BE2C (cell line): ENCODE measurements at regions not wholly inside any gene's neighbourhood (a gene's known extent, or its start where the extent isn't known, plus 50 kb on each side); places are given as distances from the start of the nearest gene placed in this dataset.

Experiments used
- DNase-seq: peaks from one replicate; pipeline ENCODE4 v3.0.0-alpha.2; 2020
- H3K27me3 ChIP-seq: fragments of 250-450 bp; sonication (Bioruptor Pico); 2 replicates; pipeline ENCODE4 v1.5.1; 2020; ENCODE audit warnings: mild to moderate bottlenecking
- H3K36me3 ChIP-seq: fragments of 250-450 bp; sonication (Bioruptor Pico); 2 replicates; pipeline ENCODE4 v1.5.1; 2020; ENCODE audit warnings: mild to moderate bottlenecking
- H3K4me1 ChIP-seq: fragments of 250-450 bp; sonication (Bioruptor Pico); 2 replicates; pipeline ENCODE4 v1.5.1; 2020
- H3K4me3 ChIP-seq: 2 replicates; pipeline ENCODE4 v1.5.1; 2011; ENCODE audit warnings: low read depth, low read length
- H3K9me3 ChIP-seq: fragments of 250-450 bp; sonication (Bioruptor Pico); 2 replicates; pipeline ENCODE4 v1.5.1; 2020
- TF ChIP-seq, protein P1 (sequence below): IDR thresholded peaks from 2 replicates; pipeline ENCODE4 v1.5.1; 2012; ENCODE audit warnings: mild to moderate bottlenecking, low read depth, low read length

DNA sequence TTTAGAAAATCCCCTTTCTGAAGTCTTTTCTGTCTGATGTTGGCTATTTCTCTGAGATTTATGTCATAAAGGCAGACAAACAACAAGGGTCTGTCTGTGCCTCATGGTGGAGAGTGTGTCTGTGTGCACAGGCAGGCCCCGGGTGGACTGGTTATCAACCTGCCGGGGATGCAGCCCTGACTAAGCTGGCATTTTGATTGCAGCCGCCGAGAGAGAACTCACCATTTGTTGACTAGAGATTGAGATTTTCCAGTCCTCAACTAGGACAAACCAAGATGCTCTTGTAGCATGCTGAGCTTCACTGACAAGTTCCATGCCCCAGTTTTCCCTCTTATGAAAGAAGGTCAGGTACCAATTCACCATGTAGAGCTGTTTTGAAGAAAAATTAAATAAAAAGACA, 363.6 kb upstream of the CNR1 start:
- no peak overlapping the region for H3K4me3 ChIP-seq
- TF ChIP-seq, protein P1, sequence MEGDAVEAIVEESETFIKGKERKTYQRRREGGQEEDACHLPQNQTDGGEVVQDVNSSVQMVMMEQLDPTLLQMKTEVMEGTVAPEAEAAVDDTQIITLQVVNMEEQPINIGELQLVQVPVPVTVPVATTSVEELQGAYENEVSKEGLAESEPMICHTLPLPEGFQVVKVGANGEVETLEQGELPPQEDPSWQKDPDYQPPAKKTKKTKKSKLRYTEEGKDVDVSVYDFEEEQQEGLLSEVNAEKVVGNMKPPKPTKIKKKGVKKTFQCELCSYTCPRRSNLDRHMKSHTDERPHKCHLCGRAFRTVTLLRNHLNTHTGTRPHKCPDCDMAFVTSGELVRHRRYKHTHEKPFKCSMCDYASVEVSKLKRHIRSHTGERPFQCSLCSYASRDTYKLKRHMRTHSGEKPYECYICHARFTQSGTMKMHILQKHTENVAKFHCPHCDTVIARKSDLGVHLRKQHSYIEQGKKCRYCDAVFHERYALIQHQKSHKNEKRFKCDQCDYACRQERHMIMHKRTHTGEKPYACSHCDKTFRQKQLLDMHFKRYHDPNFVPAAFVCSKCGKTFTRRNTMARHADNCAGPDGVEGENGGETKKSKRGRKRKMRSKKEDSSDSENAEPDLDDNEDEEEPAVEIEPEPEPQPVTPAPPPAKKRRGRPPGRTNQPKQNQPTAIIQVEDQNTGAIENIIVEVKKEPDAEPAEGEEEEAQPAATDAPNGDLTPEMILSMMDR: no peak
- H3K4me1 ChIP-seq: no peaks in the 10 kb centered on the region
- no peaks in the 10 kb centered on the region for H3K36me3 ChIP-seq
- H3K27me3 ChIP-seq: no peaks in the 10 kb centered on the region; the same call in 1 of the 2 replicates
- DNase-seq: no peak
- no peaks in the 10 kb centered on the region for H3K9me3 ChIP-seq

DNA sequence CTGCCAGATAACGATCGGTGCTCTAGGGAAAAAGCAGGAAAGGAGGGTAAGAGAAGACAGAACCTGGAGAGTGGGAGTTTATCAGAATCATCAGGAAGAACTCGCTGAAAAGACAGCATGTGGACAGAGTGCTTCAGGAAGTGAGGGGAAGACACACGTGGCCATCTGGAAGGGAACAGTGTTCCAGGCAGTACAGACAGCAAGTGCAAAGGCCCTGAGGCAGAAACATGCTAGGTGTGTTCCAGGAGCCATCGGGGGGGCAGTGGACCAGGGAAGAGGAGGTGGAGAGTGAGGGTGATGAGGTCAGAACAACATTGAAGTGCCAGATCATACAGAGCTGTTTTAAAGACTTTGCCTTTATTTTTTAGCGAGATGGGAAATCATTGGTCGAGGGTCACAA, 354.3 kb upstream of the CNR1 start:
- Histone ChIP-seq H3K4me1 (no peaks in the 10 kb centered on the region), H3K4me3 (no peak overlapping the region), H3K27me3 (no peaks in the 10 kb centered on the region; the same call in 1 of the 2 replicates), H3K9me3 (no peaks in the 10 kb centered on the region), H3K36me3 (no peaks in the 10 kb centered on the region)
- no peak for DNase-seq
- TF ChIP-seq, protein P1: no peak

DNA sequence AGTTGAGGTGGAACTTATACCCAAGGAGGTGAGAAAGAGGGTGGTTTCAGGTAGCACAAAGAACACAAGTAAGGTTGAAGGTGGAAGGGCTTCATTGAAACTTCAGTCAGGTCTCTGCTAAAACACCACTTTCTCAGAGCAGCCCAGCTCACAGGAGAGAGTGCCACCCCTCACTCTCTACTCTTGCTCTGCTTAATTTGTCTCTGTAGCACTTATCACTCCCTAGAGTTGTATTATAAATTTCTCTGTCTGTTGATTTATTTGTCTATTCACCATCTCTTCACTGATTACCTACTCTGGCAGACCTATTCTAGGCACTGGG, 353.8 kb upstream of the CNR1 start:
- no peaks in the 10 kb centered on the region for H3K4me1 ChIP-seq
- DNase-seq: no peak
- no peak overlapping the region for H3K4me3 ChIP-seq
- TF ChIP-seq, protein P1: no peak
- H3K9me3 ChIP-seq: no peaks in the 10 kb centered on the region
- no peaks in the 10 kb centered on the region for H3K36me3 ChIP-seq
- no peaks in the 10 kb centered on the region; the same call in 1 of the 2 replicates for H3K27me3 ChIP-seq

DNA sequence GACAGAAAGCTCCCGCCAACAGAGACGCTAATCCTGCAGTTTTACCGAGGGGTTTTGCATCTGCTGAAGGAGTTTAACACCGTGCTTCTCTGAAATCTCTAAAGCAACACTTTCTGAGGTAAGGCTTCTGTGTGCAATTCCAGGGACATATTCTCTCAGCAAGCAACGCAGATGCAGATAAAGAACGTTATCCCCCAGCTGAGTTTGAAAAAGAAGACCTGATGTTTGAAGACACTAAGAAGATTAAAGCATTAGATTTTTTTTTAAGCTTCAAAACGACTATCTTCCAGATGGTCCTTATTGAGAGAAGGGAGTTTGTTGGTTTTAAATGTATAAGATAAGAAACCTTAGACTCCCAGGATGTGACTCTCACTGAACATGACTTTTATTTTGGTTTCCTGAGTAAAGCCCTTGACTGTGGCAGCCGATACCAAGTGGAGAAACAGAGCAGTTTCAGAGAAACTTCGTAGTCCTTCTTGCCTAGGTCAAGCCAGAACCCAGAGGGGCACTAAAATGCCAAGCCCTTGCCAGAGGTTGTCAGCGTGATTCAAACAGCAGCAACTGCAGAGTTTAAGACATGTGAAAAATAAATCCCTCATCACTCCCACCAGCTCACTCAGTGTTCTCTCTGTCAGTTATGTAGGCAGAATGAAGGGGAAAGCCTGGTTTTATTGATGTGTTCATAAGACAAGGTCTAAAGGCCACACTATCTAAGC, 353.3 kb upstream of the CNR1 start:
- no peak for DNase-seq
- TF ChIP-seq, protein P1: no peak
- Histone ChIP-seq H3K27me3 (no peaks in the 10 kb centered on the region; the same call in 1 of the 2 replicates), H3K4me1 (no peaks in the 10 kb centered on the region), H3K36me3 (no peaks in the 10 kb centered on the region), H3K9me3 (no peaks in the 10 kb centered on the region), H3K4me3 (no peak overlapping the region)

DNA sequence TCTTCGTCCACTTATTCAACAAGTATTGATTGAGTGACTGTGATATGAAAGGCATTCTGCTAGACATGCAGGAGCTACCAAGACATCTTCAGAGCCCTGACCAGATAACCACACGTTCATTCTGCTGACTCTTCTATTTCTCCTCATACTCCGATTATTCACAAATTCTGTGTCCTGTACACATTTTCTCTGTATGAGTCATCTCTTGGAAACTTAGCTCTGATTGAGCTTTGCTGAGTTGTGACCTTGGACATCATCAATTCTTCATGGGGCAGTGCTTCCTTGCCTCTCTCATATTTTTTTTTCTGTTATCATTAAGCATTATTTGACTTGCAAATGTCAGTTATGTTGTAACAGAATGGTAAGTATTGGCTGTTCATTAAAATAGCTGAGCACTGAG, 351.6 kb upstream of the CNR1 start:
- H3K4me1 ChIP-seq: no peaks in the 10 kb centered on the region
- H3K27me3 ChIP-seq: no peaks in the 10 kb centered on the region; the same call in 1 of the 2 replicates
- TF ChIP-seq, protein P1: no peak
- no peak overlapping the region for H3K4me3 ChIP-seq
- no peaks in the 10 kb centered on the region for H3K9me3 ChIP-seq
- no peaks in the 10 kb centered on the region for H3K36me3 ChIP-seq
- no peak for DNase-seq

DNA sequence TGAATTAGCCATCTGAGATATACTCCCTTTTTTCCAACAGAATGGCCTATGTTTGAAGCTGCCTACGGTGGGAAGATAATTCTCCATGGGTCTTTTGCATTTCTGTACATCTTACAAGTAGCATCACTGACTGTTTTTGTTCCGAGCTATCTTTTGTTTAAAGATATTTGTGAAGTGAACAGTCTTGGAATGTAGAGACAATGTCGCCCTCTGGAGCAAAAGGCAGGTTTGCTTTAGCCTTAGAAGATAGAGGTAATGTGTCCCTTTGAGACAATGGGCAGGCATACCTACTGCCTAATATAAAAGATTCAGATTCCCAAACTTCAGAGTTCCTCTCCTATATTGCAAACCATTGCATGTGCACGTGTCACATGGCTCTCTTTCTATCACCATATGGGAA, 347.8 kb upstream of the CNR1 start:
- no peaks in the 10 kb centered on the region for H3K36me3 ChIP-seq
- TF ChIP-seq, protein P1: no peak
- no peaks in the 10 kb centered on the region for H3K9me3 ChIP-seq
- no peaks in the 10 kb centered on the region; the same call in 1 of the 2 replicates for H3K27me3 ChIP-seq
- H3K4me3 ChIP-seq: no peak overlapping the region
- DNase-seq: no peak
- no peaks in the 10 kb centered on the region for H3K4me1 ChIP-seq
